ENCODE measurements at regions not wholly inside any gene's neighbourhood (a gene's known extent, or its start where the extent isn't known, plus 50 kb on each side); places are given as distances from the start of the nearest gene placed in this dataset.

DNA sequence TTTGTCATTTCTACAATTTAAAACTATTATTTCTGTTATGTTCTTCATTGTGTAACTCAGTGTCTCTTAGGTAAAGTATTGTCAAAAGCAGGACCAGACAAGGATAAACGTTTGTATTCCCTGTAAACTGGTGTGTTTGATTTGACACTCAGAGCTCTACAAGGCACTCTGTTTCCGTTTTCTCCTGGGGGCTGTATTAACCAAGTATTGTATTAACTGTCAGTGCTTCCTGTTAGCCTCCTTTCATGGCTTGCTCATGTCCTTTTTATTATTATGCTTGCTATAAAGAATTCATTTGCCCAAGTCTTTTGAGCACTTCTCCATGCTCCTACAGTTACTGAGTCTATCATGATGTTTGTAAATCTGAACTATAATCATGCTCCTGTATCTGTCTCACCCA lies 323.7 kb downstream of the LPIN1 start:
- H3K4me3 ChIP-seq, result no peak overlapping the region
- no peaks in the 10 kb centered on the region for H3K36me3 ChIP-seq
- WGBS, result 44% methylated on average over 2 of the region's 2 CpGs
- no peak overlapping the region for H3K27ac ChIP-seq
- TF ChIP-seq, protein P1, sequence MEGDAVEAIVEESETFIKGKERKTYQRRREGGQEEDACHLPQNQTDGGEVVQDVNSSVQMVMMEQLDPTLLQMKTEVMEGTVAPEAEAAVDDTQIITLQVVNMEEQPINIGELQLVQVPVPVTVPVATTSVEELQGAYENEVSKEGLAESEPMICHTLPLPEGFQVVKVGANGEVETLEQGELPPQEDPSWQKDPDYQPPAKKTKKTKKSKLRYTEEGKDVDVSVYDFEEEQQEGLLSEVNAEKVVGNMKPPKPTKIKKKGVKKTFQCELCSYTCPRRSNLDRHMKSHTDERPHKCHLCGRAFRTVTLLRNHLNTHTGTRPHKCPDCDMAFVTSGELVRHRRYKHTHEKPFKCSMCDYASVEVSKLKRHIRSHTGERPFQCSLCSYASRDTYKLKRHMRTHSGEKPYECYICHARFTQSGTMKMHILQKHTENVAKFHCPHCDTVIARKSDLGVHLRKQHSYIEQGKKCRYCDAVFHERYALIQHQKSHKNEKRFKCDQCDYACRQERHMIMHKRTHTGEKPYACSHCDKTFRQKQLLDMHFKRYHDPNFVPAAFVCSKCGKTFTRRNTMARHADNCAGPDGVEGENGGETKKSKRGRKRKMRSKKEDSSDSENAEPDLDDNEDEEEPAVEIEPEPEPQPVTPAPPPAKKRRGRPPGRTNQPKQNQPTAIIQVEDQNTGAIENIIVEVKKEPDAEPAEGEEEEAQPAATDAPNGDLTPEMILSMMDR (IDR thresholded peaks at IDR 0.05), result no peak
- TF ChIP-seq POLR2A (IDR thresholded peaks at IDR 0.05) (no peak), POLR2AphosphoS5 (IDR thresholded peaks at IDR 0.05) (no peak), EP300 (IDR thresholded peaks at IDR 0.05) (no peak)
- no peaks in the 10 kb centered on the region for H3K9me3 ChIP-seq
- DNase-seq (ENCODE audit: low spot score in 2 of 2), result no peak
- H3K27me3 ChIP-seq, result no peaks in the 10 kb centered on the region
- H3K4me1 ChIP-seq, result no peaks in the 10 kb centered on the region

DNA sequence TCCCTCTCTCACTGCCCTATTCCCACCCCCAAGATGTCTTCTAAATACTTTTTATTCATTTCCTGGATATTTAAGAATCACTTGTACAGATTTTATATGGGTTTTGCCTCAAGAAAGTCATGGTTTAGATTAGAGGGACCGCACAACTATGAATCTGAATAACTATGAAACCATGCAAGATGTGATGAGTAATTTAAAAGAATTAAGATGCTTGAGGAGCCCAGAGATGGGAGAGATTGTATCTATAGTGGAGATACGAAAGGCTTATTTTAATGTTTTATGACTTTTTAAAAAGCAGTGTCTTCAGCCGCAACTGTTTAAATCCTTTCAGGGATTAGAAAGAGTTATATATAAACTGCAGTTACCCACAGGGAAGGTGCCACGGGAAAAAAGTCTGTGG lies 324.1 kb downstream of the LPIN1 start:
- Histone ChIP-seq H3K4me1 (no peaks in the 10 kb centered on the region), H3K27ac (no peak overlapping the region), H3K27me3 (no peaks in the 10 kb centered on the region), H3K4me3 (no peak overlapping the region), H3K9me3 (no peaks in the 10 kb centered on the region), H3K36me3 (no peaks in the 10 kb centered on the region)
- DNase-seq (ENCODE audit: low spot score in 2 of 2), result no peak
- TF ChIP-seq EP300 (IDR thresholded peaks at IDR 0.05), result no peak
- TF ChIP-seq, protein P1 (IDR thresholded peaks at IDR 0.05), result no peak
- TF ChIP-seq POLR2A (IDR thresholded peaks at IDR 0.05), result no peak
- no peak for TF ChIP-seq POLR2AphosphoS5 (IDR thresholded peaks at IDR 0.05)
- 85% methylated on average over 4 of the region's 4 CpGs for WGBS

DNA sequence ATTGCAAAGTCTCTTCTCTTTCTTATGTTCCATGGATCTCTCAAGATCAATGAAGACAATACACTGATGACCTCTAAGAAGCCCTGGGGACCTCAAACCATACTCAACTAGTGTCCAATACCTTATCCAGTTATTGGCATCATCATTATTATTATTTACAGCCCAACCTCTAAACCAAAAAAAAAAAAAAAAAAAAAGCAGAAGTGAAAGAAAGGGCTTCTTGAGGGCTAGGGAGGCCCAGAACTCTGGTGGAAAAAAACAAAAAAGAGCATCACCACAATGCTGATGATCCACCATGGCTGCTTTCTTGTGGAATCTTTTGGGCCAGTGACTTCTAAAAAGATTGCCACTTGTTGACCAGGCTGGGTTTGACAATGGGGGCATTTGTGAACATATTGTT lies 324.9 kb downstream of the LPIN1 start:
- H3K27ac ChIP-seq, result no peak overlapping the region
- no peaks in the 10 kb centered on the region for H3K36me3 ChIP-seq
- no peaks in the 10 kb centered on the region for H3K27me3 ChIP-seq
- TF ChIP-seq POLR2A (IDR thresholded peaks at IDR 0.05) (no peak), POLR2AphosphoS5 (IDR thresholded peaks at IDR 0.05) (no peak), EP300 (IDR thresholded peaks at IDR 0.05) (no peak)
- TF ChIP-seq, protein P1 (IDR thresholded peaks at IDR 0.05), result no peak
- no peak for DNase-seq (ENCODE audit: low spot score in 2 of 2)
- no peaks in the 10 kb centered on the region for H3K9me3 ChIP-seq
- H3K4me3 ChIP-seq, result no peak overlapping the region
- H3K4me1 ChIP-seq, result no peaks in the 10 kb centered on the region

DNA sequence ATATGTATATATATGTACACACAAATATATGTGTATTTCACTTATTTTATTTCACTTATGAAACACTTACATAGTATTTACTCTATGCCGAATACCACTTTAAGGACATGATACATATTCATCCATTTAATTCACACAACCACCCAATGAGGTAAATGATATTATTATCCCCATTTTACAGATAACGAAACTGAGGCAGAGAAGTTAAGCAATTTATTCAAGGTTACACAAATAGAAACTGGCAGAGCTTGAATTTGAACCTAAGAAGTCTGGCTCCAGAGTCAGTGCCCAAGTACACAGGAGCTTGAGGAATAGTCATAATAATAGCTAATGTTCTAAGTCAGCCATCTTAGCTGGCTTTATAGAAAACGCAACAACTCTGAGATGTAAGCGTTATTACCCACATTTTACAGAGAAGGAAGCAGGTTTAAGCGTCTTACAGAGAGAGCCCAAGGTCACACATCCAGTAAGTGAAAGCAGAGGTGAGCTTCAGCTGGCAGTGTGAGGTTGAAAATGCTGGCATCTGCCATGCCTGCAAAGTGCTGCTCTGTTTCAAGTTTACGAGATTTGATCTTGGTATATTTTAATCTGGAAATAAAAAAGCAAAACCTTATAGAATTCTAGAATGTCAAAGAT lies 326.9 kb downstream of the LPIN1 start:
- TF ChIP-seq, protein P1 (IDR thresholded peaks at IDR 0.05), result no peak
- TF ChIP-seq EP300 (IDR thresholded peaks at IDR 0.05) (no peak), POLR2AphosphoS5 (IDR thresholded peaks at IDR 0.05) (no peak), POLR2A (IDR thresholded peaks at IDR 0.05) (no peak)
- Histone ChIP-seq H3K36me3 (no peaks in the 10 kb centered on the region), H3K4me3 (no peak overlapping the region), H3K27me3 (no peaks in the 10 kb centered on the region), H3K9me3 (no peaks in the 10 kb centered on the region), H3K27ac (no peak overlapping the region), H3K4me1 (no peaks in the 10 kb centered on the region)
- no peak for DNase-seq (ENCODE audit: low spot score in 2 of 2)
- WGBS, result 94% methylated on average over 6 of the region's 6 CpGs

DNA sequence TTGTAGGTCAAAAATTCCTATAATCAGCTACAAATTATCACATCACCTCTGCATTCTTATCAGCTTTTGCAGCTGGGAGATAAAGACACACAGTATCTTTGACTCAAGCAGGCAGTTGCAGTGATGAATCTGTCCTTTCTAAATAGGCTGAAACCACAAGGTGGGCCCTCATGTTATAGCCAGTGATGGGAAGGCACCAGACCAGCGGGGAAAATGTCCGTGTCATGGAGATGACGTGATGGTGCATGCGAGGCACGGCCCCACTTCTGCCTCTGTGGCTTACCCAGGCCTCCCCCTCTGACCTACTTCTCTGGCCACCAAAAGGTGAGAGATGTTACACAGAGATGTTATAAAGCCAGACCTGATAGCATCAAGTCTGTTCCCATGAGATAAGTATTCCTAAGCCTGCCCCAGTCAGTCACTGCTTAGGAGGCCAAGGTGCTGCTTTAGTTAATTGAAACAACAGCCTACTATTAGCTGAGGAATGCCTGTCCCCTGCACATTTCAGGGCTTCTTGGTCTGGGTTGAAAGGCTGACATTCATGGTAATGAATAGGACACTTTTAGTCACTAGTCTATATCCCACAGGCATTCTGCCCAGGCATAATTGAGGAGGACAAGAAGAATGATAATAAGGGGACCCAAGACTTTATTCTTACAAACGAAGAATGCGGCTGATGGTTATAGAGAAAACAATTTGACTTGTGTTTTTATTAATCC lies 327.9 kb downstream of the LPIN1 start:
- no peaks in the 10 kb centered on the region for H3K36me3 ChIP-seq
- H3K4me3 ChIP-seq, result no peak overlapping the region
- TF ChIP-seq POLR2A (IDR thresholded peaks at IDR 0.05), result no peak
- TF ChIP-seq, protein P1 (IDR thresholded peaks at IDR 0.05), result no peak
- no peak for TF ChIP-seq POLR2AphosphoS5 (IDR thresholded peaks at IDR 0.05)
- TF ChIP-seq EP300 (IDR thresholded peaks at IDR 0.05), result no peak
- H3K4me1 ChIP-seq, result no peaks in the 10 kb centered on the region
- peaks cover under 1% of the 10 kb centered on the region for H3K27me3 ChIP-seq
- H3K27ac ChIP-seq, result no peak overlapping the region
- 94% methylated on average over 7 of the region's 7 CpGs for WGBS
- DNase-seq (ENCODE audit: low spot score in 2 of 2), result no peak
- no peaks in the 10 kb centered on the region for H3K9me3 ChIP-seq

All from suprapubic skin (tissue), 4 donors.